Endodermal cell (in vitro differentiated cells): ENCODE measurements at regions not wholly inside any gene's neighbourhood (a gene's known extent, or its start where the extent isn't known, plus 50 kb on each side); places are given as distances from the start of the nearest gene placed in this dataset.

Source experiments
- DNase-seq: peaks from one replicate; pipeline ENCODE4 v3.0.0-alpha.2; 2017
- H3K27ac ChIP-seq: 2 replicates; pipeline ENCODE4 v1.5.1; 2013; ENCODE audit warnings: mild to moderate bottlenecking, low read depth, low read length, moderate library complexity
- H3K27me3 ChIP-seq: 2 replicates; pipeline ENCODE4 v1.6.1; 2013; ENCODE audit warnings: mild to moderate bottlenecking, low read length, moderate library complexity; ENCODE audit not compliant: insufficient read depth, control insufficient read depth, poor library complexity, severe bottlenecking
- H3K36me3 ChIP-seq: 2 replicates; pipeline ENCODE4 v1.7.0; 2013; ENCODE audit warnings: mild to moderate bottlenecking, low read length, moderate library complexity; ENCODE audit not compliant: control insufficient read depth, insufficient read depth
- H3K4me1 ChIP-seq: one replicate; pipeline ENCODE4 v1.7.0; 2013; ENCODE audit warnings: low read length; ENCODE audit not compliant: control insufficient read depth, insufficient read depth
- H3K4me3 ChIP-seq: 2 replicates; pipeline ENCODE4 v1.5.1; 2013; ENCODE audit warnings: mild to moderate bottlenecking, low read length, moderate library complexity
- H3K9ac ChIP-seq: 2 replicates; pipeline ENCODE4 v1.6.1; 2013; ENCODE audit warnings: mild to moderate bottlenecking, low read length, moderate library complexity; ENCODE audit not compliant: poor library complexity, severe bottlenecking; ENCODE audit errors: extremely low read depth
- H3K9me3 ChIP-seq: 2 replicates; pipeline ENCODE4 v1.6.1; 2013; ENCODE audit warnings: mild to moderate bottlenecking, low read length, moderate library complexity; ENCODE audit not compliant: control insufficient read depth
- H3K27ac Mint-ChIP-seq: 2 replicates; pipeline ENCODE4 v1.8.0; 2020; ENCODE audit warnings: mixed read lengths
- H3K27me3 Mint-ChIP-seq: 2 replicates; pipeline ENCODE4 v1.8.0; 2021; ENCODE audit warnings: mild to moderate bottlenecking, mixed read lengths; ENCODE audit not compliant: insufficient read depth
- H3K36me3 Mint-ChIP-seq: 2 replicates; pipeline ENCODE4 v1.8.0; 2020; ENCODE audit warnings: low read depth, mixed read lengths
- H3K4me1 Mint-ChIP-seq: 2 replicates; pipeline ENCODE4 v1.8.0; 2020; ENCODE audit warnings: mixed read lengths
- H3K4me3 Mint-ChIP-seq: 2 replicates; pipeline ENCODE4 v1.8.0; 2020; ENCODE audit warnings: mild to moderate bottlenecking, moderate library complexity, mixed read lengths
- H3K9me3 Mint-ChIP-seq: 2 replicates; pipeline ENCODE4 v1.8.0; 2020; ENCODE audit warnings: mild to moderate bottlenecking, mixed read lengths
- WGBS, 2 experiments: methylation state at CpG; one replicate each; pipeline versions ENCODE4 v1.1.5 to v1.1.7; 2013; ENCODE audit warnings: missing lambda C conversion rate in 2 of 2, mixed read lengths in 1 of 2; ENCODE audit not compliant: insufficient coverage in 1 of 2, insufficient read length in 1 of 2; 5-methylcytosine and 5-hydroxymethylcytosine counted together
- TF ChIP-seq, protein P1 (sequence below): fragments of 200-600 bp; sonication (generic); conservative IDR thresholded peaks from 2 replicates; pipeline ENCODE4 v1.5.0; 2021; ENCODE audit warnings: antibody characterized with exemption, mild to moderate bottlenecking

GRCh38 chr15:70399204-70399603 lies 301.5 kb upstream of the TLE3 start:
- peaks cover 12% of the 10 kb centered on the region for H3K27me3 Mint-ChIP-seq
- TF ChIP-seq, protein P1, sequence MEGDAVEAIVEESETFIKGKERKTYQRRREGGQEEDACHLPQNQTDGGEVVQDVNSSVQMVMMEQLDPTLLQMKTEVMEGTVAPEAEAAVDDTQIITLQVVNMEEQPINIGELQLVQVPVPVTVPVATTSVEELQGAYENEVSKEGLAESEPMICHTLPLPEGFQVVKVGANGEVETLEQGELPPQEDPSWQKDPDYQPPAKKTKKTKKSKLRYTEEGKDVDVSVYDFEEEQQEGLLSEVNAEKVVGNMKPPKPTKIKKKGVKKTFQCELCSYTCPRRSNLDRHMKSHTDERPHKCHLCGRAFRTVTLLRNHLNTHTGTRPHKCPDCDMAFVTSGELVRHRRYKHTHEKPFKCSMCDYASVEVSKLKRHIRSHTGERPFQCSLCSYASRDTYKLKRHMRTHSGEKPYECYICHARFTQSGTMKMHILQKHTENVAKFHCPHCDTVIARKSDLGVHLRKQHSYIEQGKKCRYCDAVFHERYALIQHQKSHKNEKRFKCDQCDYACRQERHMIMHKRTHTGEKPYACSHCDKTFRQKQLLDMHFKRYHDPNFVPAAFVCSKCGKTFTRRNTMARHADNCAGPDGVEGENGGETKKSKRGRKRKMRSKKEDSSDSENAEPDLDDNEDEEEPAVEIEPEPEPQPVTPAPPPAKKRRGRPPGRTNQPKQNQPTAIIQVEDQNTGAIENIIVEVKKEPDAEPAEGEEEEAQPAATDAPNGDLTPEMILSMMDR: no peak

DNA sequence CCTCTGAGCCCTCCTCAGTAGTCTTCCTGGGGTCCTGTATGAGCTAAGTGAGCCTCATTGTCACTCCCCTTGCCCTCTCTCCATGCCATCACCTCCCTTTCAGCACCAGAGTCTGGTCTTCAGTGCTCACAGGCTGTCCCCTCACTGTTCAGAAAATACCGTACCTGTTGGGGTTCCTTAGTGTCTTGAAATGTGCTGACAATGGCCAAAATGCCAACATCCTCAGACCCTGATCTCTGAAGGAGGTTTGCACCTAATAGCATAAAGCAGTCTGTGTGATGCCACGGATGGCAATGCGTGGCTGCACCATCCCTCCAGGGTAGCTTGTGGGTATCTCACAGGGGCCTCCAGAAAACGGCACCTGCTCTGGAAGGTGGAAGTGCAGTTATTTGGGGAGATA lies 301.0 kb upstream of the TLE3 start:
- Histone ChIP-seq H3K9me3 (no peaks in the 10 kb centered on the region), H3K4me1 (no peaks in the 10 kb centered on the region), H3K9ac (no peak overlapping the region), H3K36me3 (no peaks in the 10 kb centered on the region), H3K4me3 (no peak overlapping the region), H3K27me3 (no peaks in the 10 kb centered on the region), H3K27ac (no peak overlapping the region)
- Mint-ChIP-seq H3K27ac (no peak overlapping the region), H3K27me3 (peaks cover 12% of the 10 kb centered on the region), H3K4me3 (no peak overlapping the region), H3K4me1 (peaks cover 9% of the 10 kb centered on the region), H3K36me3 (no peaks in the 10 kb centered on the region), H3K9me3 (no peaks in the 10 kb centered on the region)
- DNase-seq: no peak
- 94 to 95% methylated on average over 4 of the region's 4 CpGs for WGBS, 2 experiments
- TF ChIP-seq, protein P1: no peak

More at GRCh38 chr15:70399204-70399603, 301.5 kb upstream of the TLE3 start:
- H3K4me3 ChIP-seq: no peak overlapping the region
- Mint-ChIP-seq H3K4me3 (no peak overlapping the region), H3K9me3 (no peaks in the 10 kb centered on the region), H3K4me1 (peaks cover 9% of the 10 kb centered on the region), H3K27ac (no peak overlapping the region), H3K36me3 (no peaks in the 10 kb centered on the region)
- H3K27me3 ChIP-seq: no peaks in the 10 kb centered on the region
- H3K36me3 ChIP-seq: no peaks in the 10 kb centered on the region
- no peak overlapping the region for H3K9ac ChIP-seq
- no peaks in the 10 kb centered on the region for H3K4me1 ChIP-seq
- no peak for DNase-seq
- H3K9me3 ChIP-seq: no peaks in the 10 kb centered on the region
- no peak overlapping the region for H3K27ac ChIP-seq

- no peak overlapping the region for H3K4me3 ChIP-seq
- TF ChIP-seq, protein P1: no peak
- Mint-ChIP-seq H3K9me3 (no peaks in the 10 kb centered on the region), H3K27ac (no peak overlapping the region), H3K27me3 (peaks cover 12% of the 10 kb centered on the region), H3K4me3 (no peak overlapping the region), H3K36me3 (no peaks in the 10 kb centered on the region), H3K4me1 (peaks cover 8% of the 10 kb centered on the region)
- H3K27ac ChIP-seq: no peak overlapping the region
- no peaks in the 10 kb centered on the region for H3K9me3 ChIP-seq
- no peak overlapping the region for H3K9ac ChIP-seq
- H3K36me3 ChIP-seq: no peaks in the 10 kb centered on the region
- H3K27me3 ChIP-seq: no peaks in the 10 kb centered on the region
- H3K4me1 ChIP-seq: no peaks in the 10 kb centered on the region
- 95 to 100% methylated on average over 3 to 5 of the region's 9 CpGs for WGBS, 2 experiments
- no peak for DNase-seq
Observed at GRCh38 chr15:70396807-70397206, 299.1 kb upstream of the TLE3 start.
